Testis (tissue), 2 donors: ENCODE measurements at regions not wholly inside any gene's neighbourhood (a gene's known extent, or its start where the extent isn't known, plus 50 kb on each side); places are given as distances from the start of the nearest gene placed in this dataset.

Experiments used
- DNase-seq: peaks from one replicate; pipeline ENCODE4 v3.0.0-alpha.2; 2019
- H3K27ac ChIP-seq, 2 donors: fragments of 200-600 bp; sonication (generic); one replicate each; pipeline ENCODE4 v1.5.1; 2019
- H3K27me3 ChIP-seq: fragments of 200-600 bp; sonication (generic); one replicate; pipeline ENCODE4 v1.5.1; 2019
- H3K36me3 ChIP-seq: fragments of 200-600 bp; sonication (generic); one replicate; pipeline ENCODE4 v1.5.1; 2017; ENCODE audit warnings: low read depth; ENCODE audit errors: missing control alignments
- H3K4me1 ChIP-seq: fragments of 200-600 bp; sonication (generic); one replicate; pipeline ENCODE4 v1.5.1; 2019
- H3K4me3 ChIP-seq, 2 donors: fragments of 200-600 bp; sonication (generic); one replicate each; pipeline ENCODE4 v1.5.1; 2017 to 2019
- H3K9me3 ChIP-seq: fragments of 200-600 bp; sonication (generic); one replicate; pipeline ENCODE4 v1.5.1; 2017
- CTCF ChIP-seq, 3 experiments: fragments of 450-650 bp in 2 of 3; fragments of 200-600 bp in 1 of 3; sonication (generic) in 1 of 3; IDR thresholded peaks; one replicate each; pipeline ENCODE4 v1.5.1; 2016 to 2019; ENCODE audit warnings: antibody characterized with exemption in 3 of 3, mild to moderate bottlenecking in 2 of 3, moderate library complexity in 1 of 3
- POLR2A ChIP-seq: fragments of 450-650 bp; IDR thresholded peaks from one replicate; pipeline ENCODE4 v1.6.1; 2017; ENCODE audit warnings: antibody characterized with exemption, mild to moderate bottlenecking, moderate library complexity
- WGBS, 2 donors: methylation state at CpG; one replicate each; pipeline ENCODE4 v1.1.5; 2018; 5-methylcytosine and 5-hydroxymethylcytosine counted together
- intact Hi-C: fragments of 100-400 bp; cut with DNase I; formaldehyde crosslinking; loops from one replicate; pipeline ENCODE4 v1.15.1; 2023; ENCODE audit warnings: low total_unique reads

DNA sequence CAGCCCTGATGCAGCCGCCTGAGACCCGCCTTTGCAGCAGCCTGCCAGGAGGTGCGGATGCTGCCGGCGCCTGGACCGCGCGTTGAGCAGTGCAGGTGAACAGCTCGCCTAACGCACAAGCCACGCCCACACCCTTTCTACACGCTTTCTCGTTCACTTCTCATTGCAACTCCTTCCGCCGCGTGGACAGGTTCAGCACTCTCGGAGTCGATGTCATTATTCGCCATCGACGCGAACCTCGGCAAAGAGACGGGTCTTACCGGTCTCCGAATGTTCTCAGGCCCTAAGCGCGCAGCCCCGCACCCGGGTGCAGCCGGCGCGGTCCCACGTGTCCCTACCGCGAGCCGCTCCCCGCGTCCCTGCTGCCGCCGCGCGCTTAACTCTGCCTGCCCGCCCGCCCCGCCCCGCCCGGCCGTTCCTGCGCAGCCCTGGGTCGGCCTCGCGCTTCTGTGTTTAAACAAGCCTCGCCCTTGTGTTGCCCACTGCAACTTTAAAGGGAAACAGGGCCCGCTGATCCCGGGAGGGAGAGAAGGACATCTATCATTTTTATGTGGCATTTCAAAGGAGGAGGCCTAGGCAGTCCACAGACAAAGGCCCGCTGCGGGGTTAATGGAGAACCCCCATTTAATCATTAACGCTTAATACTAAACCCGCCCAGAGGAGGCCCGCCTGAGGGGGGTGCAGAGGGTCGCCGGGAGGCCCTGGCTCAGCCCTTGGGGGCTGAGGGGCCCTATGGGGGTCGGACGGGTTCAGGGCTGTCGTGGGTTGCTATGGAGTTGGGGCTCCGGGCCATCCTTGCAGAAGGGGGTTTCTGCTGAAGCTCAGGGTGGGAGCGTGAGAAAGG, 128.5 kb downstream of the WDR11 start:
- Histone ChIP-seq H3K4me1 (peaks cover 4% of the 10 kb centered on the region), H3K36me3 (no peaks in the 10 kb centered on the region), H3K27me3 (no peaks in the 10 kb centered on the region), H3K27ac (no peak overlapping the region), H3K9me3 (no peaks in the 10 kb centered on the region), H3K4me3 (peak overlapping the region in 1 of 2 donors; percentile 39)
- intact Hi-C loops: no loop called here
- 6 to 29% methylated on average over 14 to 68 of the region's 68 CpGs for WGBS, 2 donors
- TF ChIP-seq CTCF (IDR thresholded peaks at IDR 0.05) (no peak), POLR2A (no peak)
- DNase-seq: peak; percentile 58

GRCh38 chr10:120980279-120981255, 129.4 kb downstream of the WDR11 start:
- intact Hi-C loops: no loop called here
- no peak for DNase-seq
- 52 to 59% methylated on average over 11 to 18 of the region's 18 CpGs for WGBS, 2 donors
- Histone ChIP-seq H3K27me3 (no peaks in the 10 kb centered on the region), H3K27ac (no peak overlapping the region), H3K4me1 (peaks cover 4% of the 10 kb centered on the region), H3K4me3 (peak overlapping the region in 1 of 2 donors; percentile 39), H3K36me3 (no peaks in the 10 kb centered on the region), H3K9me3 (no peaks in the 10 kb centered on the region)
- TF ChIP-seq POLR2A (no peak), CTCF (IDR thresholded peaks at IDR 0.05) (no peak)

GRCh38 chr10:120981601-120982391, 130.6 kb downstream of the WDR11 start:
- H3K36me3 ChIP-seq: no peaks in the 10 kb centered on the region
- no peak overlapping the region for H3K4me3 ChIP-seq
- H3K27me3 ChIP-seq: no peaks in the 10 kb centered on the region
- H3K27ac ChIP-seq: no peak overlapping the region
- H3K4me1 ChIP-seq: peaks cover 4% of the 10 kb centered on the region
- no peak for DNase-seq
- TF ChIP-seq CTCF (IDR thresholded peaks at IDR 0.05) (no peak), POLR2A (no peak)
- H3K9me3 ChIP-seq: no peaks in the 10 kb centered on the region
- 80 to 81% methylated on average over 8 of the region's 8 CpGs for WGBS, 2 donors
- intact Hi-C loops: no loop called here

DNA sequence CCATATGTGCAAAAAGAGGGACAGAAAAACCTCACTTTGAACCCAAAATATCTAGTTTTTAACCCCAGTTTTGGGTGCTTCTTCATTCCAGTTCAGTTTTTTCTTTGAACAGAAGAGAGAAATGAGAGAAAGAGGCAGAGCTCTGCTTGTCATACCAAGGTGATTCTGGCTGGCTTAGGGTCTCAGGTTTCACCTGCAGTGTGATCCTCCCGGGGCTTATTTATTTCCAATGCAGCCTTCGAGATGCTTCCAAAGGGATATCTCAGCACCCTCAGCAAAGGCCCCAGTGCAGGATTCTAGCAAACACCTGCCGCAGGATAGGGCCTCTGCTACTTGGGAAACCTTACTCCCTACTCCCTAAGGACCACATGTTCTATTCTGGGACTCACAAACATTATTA, 131.3 kb downstream of the WDR11 start:
- WGBS, 2 donors: 73 to 76% methylated on average over 3 of the region's 3 CpGs

More for the DNA sequence above, 131.3 kb downstream of the WDR11 start:
- Histone ChIP-seq H3K27me3 (no peaks in the 10 kb centered on the region), H3K36me3 (no peaks in the 10 kb centered on the region), H3K9me3 (no peaks in the 10 kb centered on the region), H3K4me3 (no peak overlapping the region), H3K4me1 (peaks cover 4% of the 10 kb centered on the region), H3K27ac (no peak overlapping the region)
- DNase-seq: no peak
- TF ChIP-seq POLR2A: no peak
- no peak for TF ChIP-seq CTCF (IDR thresholded peaks at IDR 0.05)
- intact Hi-C loops: no loop called here
